IPS DF 4.7 (cell line): ENCODE measurements at regions not wholly inside any gene's neighbourhood (a gene's known extent, or its start where the extent isn't known, plus 50 kb on each side); places are given as distances from the start of the nearest gene placed in this dataset.
"Not testable (repeated sequence)": the region's sequence is repeated elsewhere in the genome, so short reads cannot be mapped to it uniquely, and the experiment has no call there.

Experiments
- DNase-seq: peaks from one replicate; pipeline ENCODE4 v3.0.0-alpha.2; 2013; ENCODE audit warnings: low spot score; ENCODE audit errors: extremely low read depth

DNA sequence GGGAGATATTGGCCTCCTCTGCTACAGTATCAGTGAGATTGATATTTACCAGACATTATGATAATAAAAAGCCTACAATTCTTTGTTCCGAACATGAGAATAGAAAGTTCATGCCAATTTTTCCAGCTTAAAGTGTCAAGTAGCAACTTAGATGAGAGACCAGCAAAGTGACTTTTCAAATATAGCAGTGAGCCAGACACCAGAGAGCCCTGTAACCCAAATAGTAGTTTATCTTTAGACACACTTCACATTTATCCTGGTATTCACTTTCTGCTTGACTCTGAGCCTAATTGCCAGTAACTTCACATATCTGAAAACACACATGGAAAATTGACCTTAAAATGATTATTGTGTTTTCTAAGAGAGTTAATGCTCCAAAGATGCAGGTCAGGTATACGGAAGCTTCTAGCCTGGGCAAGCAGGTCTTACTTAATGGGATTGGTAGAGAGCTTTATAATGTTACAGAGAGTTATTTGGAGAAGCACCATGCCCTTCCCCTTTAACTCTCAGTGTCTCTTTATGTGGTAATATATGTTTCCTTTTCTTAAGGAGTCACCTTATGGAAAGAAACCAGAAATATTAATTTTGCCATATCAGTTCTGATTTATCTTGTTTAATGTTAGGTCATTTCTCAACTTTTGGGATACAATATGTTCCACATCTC is 852.3 kb upstream of the CHORDC1 start:
- DNase-seq, result no peak

- DNase-seq, result no peak
These were observed 844.8 kb upstream of the CHORDC1 start for GRCh38 chr11:91067666-91068065.

DNA sequence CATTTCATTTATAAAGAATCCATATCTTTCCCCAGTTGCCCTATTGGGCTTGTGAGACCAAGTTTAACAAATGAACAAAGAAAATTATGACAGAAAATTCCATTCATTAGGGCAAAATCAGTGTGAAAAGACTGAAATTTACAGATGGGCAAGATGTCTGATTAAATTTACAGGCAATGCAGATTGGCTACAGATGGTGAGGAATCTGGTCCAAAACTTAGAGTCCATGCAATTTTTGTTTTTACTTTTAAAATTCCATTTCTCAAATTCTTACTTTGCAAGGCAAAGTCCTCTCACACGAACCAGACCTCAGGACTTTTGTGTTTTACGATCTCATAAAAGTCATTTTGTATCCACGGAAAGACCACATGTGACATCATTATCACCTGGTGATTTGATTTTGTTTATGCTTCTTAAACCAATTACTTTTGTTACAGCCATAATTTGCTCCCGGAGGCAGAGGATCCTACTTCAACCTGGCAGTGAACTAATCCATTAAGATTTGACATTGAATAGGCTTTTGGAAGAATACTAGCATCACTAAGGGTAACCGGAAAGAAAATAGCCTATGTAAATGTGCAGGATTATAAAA is 843.7 kb upstream of the CHORDC1 start:
- DNase-seq, result no peak

DNA sequence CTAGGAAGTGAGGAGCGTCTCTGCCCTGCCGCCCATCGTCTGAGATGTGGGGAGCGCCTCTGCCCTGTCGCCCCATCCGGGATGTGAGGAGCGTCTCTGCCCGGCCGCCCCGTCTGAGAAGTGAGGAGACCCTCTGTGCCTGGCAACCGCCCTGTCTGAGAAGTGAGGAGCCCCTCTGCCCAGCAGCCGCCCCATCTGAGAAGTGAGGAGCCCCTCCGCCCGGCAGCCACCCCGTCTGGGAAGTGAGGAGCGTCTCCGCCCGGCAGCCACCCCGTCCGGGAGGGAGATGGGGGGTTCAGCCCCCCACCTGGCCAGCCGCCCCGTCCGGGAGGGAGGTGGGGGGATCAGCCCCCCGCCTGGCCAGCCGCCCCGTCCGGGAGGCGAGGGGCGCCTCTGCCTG is 840.5 kb upstream of the CHORDC1 start:
- not testable (repeated sequence) for DNase-seq

DNA sequence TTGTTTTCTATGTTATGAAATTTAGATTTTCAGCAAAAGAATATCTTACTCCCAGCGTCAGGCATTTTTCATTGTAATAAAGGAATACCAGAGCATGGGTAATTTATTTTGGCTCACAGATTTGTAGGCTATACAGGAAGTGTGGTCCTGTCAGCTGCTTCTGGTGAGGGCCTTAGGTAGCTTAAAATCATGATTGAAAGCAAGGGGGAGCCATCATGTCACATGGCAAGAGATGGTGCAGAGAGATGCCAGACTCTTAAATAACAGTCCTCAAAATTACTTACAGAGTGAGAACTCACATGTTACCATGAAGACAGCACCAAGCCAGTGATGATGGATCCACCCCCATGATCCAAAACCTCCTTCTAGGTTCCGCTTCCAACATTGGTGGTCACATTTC is 825.0 kb upstream of the CHORDC1 start:
- no peak for DNase-seq

DNA sequence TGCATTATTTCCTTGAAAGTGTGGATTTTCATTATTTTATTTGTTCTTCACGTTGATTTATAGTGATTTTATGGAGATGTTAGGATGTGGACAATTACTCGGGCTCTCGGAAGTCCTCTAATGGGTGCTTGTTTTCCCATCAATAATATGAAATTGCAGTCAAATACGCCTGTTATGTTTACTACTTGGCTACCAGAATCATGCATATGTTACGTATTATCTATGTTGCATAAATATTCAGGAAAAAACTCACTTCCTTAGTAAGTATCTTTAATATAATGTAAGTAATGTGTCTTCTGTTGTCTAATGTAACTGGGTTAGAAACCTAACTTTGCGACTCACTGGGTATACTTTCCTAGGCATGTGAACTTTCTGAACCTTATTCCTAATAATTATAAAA is 823.4 kb upstream of the CHORDC1 start:
- no peak for DNase-seq

DNA sequence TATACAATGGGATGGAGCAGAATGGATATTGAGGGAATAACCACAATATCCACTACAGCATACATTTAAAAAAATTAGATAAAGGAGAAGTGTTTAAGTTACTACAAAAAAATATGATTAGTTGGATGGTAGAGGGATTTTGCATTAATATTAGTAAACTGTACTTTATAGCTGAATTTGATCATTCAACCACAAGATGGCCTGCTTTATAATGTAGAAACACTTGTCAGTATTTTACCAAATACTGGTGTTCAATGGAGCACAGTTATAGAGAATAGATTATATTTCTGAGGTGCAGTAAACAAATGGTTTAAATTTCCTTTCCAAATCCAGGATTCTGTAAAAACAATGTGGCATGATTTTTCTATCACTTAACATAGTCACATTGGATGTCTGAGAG is 818.8 kb upstream of the CHORDC1 start:
- DNase-seq, result no peak

DNA sequence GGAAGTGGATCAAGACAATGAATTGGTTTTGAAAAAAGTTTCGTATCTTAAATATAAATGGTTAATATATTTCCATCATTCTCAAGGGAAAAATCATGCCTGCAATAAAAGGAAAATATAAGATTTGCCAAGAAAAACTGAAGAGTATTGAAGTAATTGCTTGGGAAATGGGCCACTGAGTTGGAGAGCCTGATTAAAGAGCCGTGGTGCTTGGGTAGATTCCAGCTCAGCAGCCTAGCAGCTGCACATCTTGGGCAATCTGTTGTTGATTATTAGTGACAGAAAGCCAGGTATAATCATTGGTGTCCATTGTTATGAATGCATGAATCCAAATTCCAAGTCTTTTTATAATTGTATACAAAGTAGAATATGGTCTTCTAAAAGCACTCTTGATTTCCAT is 800.9 kb upstream of the CHORDC1 start:
- no peak for DNase-seq

GRCh38 chr11:91011503-91011902 is 788.7 kb upstream of the CHORDC1 start:
- no peak for DNase-seq

DNA sequence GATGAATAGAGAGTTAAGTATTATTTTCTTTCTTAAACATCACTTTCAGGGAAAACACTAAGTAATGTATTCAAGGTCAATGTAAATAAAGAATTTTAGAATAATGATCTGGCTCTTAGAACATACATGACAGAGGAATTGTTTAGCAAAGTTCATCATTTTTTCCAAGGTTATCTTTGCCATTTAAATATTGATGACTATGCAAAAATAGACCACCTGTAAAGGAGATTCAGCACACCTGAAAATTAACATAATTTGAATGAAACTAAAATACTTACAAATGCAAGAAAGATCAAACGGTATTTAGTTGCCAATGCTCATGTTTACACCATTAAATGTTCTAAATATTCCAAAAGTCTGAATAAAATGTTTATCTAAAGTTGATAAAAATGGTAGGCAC is 782.6 kb upstream of the CHORDC1 start:
- no peak for DNase-seq

DNA sequence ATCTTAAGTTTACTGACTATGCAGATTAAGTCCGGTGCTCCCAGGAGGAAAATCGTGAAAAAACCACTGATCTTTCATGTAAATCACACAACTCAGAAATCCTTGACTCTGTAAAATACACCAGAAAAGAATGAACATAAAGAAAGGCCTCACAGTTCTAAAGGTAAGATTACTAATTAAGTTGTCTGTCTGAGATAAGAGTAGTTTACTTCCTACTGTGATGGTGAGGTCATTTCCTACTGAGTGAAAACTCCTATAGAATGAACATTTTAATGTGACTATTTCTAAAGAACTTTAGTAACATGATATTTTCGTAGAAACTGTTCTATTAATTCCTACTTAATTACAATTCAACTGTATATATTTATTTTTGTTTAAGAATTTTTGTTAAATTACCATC is 774.4 kb upstream of the CHORDC1 start:
- no peak for DNase-seq

GRCh38 chr11:90972159-90972558 is 749.3 kb upstream of the CHORDC1 start:
- DNase-seq, result not testable (repeated sequence)

DNA sequence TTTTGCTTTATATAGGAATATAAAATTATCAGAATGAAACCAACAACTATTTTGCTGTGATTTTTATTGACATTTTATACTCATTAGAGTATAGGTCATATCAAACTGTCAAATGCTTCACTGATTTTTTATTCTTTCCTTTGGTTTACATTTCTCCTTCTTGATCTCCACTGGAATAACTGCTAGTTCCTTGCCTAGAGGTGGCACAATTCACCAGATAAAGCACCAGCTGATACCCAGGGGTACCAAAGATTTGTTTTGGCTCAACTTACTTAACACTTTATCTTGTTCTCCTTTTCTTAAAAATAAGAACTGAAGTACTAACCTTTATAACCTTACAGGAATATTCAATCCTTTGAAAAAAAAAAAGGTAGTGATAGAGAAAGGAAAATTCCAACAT is 725.1 kb upstream of the CHORDC1 start:
- DNase-seq, result no peak

- no peak for DNase-seq
These were observed 707.4 kb upstream of the CHORDC1 start for GRCh38 chr11:90930252-90930651.

GRCh38 chr11:90919332-90919731 is 696.5 kb upstream of the CHORDC1 start:
- DNase-seq, result no peak

GRCh38 chr11:90916706-90917105 is 693.9 kb upstream of the CHORDC1 start:
- DNase-seq, result no peak

GRCh38 chr11:90913131-90913668 is 690.4 kb upstream of the CHORDC1 start:
- no peak for DNase-seq

DNA sequence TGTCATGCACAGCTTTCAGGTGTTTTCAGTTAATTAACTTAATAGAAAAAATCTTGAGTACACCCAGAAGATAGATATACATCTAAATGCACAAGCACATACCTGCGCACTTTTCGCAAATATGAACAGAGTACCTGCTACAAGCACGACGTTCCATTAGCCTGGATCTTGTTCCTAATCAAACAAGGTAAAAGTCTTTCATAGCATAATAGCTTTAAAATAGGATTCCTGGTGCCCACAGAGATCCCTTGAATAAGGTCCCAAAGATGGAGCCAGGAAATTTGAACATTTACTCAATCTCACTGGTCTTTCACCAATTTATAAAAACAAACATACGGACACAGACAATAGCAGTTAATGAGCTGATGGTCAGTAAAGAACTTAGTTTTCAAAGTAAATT is 689.8 kb upstream of the CHORDC1 start:
- DNase-seq, result no peak

DNA sequence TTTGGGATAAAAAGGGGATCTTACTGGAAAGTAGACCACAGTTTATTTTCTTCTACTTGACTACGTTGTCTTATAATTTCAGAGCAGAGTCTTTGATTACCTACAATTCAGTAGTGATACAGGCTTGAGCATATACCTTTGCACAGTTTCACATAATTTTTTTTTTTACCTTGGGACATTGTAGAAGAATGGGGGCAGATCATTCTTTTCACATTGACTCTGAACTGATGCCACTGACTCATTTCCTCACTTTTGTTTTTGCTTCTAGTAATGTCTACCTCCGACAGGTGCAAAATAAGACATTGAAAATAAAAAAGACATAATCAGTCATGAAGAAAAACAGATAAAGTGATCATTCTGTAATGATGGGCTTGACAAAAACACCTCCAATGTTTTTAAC is 688.3 kb upstream of the CHORDC1 start:
- no peak for DNase-seq

GRCh38 chr11:90908074-90908473 is 685.2 kb upstream of the CHORDC1 start:
- no peak for DNase-seq

- no peak for DNase-seq
These were observed 673.0 kb upstream of the CHORDC1 start for GRCh38 chr11:90895850-90896249.

- no peak for DNase-seq
These were observed 667.5 kb upstream of the CHORDC1 start for GRCh38 chr11:90890347-90890746.

DNA sequence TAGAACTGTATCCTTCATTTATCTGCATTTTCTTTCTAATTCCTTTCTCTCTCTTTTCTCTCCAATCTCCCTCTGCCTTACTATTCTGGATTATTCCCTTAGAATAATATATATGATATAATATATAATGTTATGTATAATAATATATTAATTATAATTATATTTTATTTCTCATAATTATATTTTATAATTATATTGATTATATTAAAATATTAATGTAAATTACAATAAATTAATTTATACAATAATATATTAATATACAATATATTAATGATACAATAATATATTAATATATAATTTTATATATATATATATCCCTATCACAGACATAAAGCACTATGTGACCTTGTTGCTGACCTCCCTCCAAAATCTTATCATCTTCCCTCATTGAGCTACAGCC is 661.3 kb upstream of the CHORDC1 start:
- no peak for DNase-seq
